DND-41 (cell line): ENCODE measurements at regions not wholly inside any gene's neighbourhood (a gene's known extent, or its start where the extent isn't known, plus 50 kb on each side); places are given as distances from the start of the nearest gene placed in this dataset.
"Not testable (repeated sequence)": the region's sequence is repeated elsewhere in the genome, so short reads cannot be mapped to it uniquely, and the experiment has no call there.

ENCODE experiments used
- ATAC-seq: fragments of 200-7000 bp; cut with Tn5 transposase; 3 replicates; pipeline ENCODE4 v1.9.1; 2021; ENCODE audit warnings: low read depth; ENCODE audit not compliant: insufficient read depth
- DNase-seq: peaks from one replicate; pipeline ENCODE4 v3.0.0-alpha.2; 2020
- H2AFZ ChIP-seq: 2 replicates; pipeline ENCODE4 v1.6.0; 2012; ENCODE audit warnings: low read depth, low read length
- H3K27ac ChIP-seq: 2 replicates; pipeline ENCODE4 v1.5.1; 2012; ENCODE audit warnings: low read length, inconsistent platforms
- H3K27me3 ChIP-seq: fragments of 200-600 bp; sonication (generic); 2 replicates; pipeline ENCODE4 v1.6.0; 2012; ENCODE audit warnings: low read length, mild to moderate bottlenecking, inconsistent platforms; ENCODE audit not compliant: insufficient read depth, poor library complexity
- H3K36me3 ChIP-seq: 2 replicates; pipeline ENCODE4 v1.5.1; 2012; ENCODE audit warnings: low read length, inconsistent platforms; ENCODE audit not compliant: insufficient read depth
- H3K4me1 ChIP-seq: 2 replicates; pipeline ENCODE4 v1.5.1; 2012; ENCODE audit warnings: mild to moderate bottlenecking, low read length; ENCODE audit not compliant: insufficient read depth
- H3K4me2 ChIP-seq: 2 replicates; pipeline ENCODE4 v1.6.0; 2012; ENCODE audit warnings: mild to moderate bottlenecking, moderate library complexity, low read length, inconsistent platforms; ENCODE audit not compliant: insufficient read depth
- H3K4me3 ChIP-seq, 2 experiments: fragments of 200-600 bp in 1 of 2; shearing (Covaris generic) in 1 of 2; 2 replicates each; pipeline ENCODE4 v1.5.1; 2012 to 2016; ENCODE audit warnings: inconsistent platforms in 2 of 2, low read length in 2 of 2, mild to moderate bottlenecking in 2 of 2, low read depth in 1 of 2, moderate library complexity in 1 of 2
- H3K79me2 ChIP-seq: 2 replicates; pipeline ENCODE4 v1.6.0; 2012; ENCODE audit warnings: low read length, inconsistent platforms; ENCODE audit not compliant: insufficient read depth
- H3K9ac ChIP-seq: 2 replicates; pipeline ENCODE4 v1.6.0; 2012; ENCODE audit warnings: low read depth, mild to moderate bottlenecking, inconsistent platforms, low read length, moderate library complexity
- H3K9me3 ChIP-seq: 2 replicates; pipeline ENCODE4 v1.5.1; 2012; ENCODE audit warnings: low read length, moderate library complexity, mild to moderate bottlenecking, inconsistent platforms; ENCODE audit not compliant: insufficient read depth, severe bottlenecking
- H4K20me1 ChIP-seq: 2 replicates; pipeline ENCODE4 v1.6.0; 2012; ENCODE audit warnings: low read length; ENCODE audit not compliant: insufficient read depth
- CTCF ChIP-seq: IDR thresholded peaks from 2 replicates; pipeline ENCODE4 v1.5.1; 2012; ENCODE audit warnings: borderline replicate concordance, low read length, moderate library complexity, mild to moderate bottlenecking; ENCODE audit not compliant: poor library complexity, severe bottlenecking; ENCODE audit errors: extremely low read depth
- EZH2 ChIP-seq: IDR thresholded peaks from 3 replicates; pipeline ENCODE4 v1.6.1; 2012; ENCODE audit warnings: borderline replicate concordance, low read depth, mild to moderate bottlenecking, moderate library complexity, low read length, inconsistent platforms; ENCODE audit not compliant: severe bottlenecking

- H3K9ac ChIP-seq, H3K27me3 ChIP-seq, H3K79me2 ChIP-seq, H3K4me3 ChIP-seq, ATAC-seq, H3K36me3 ChIP-seq, H3K9me3 ChIP-seq, H2AFZ ChIP-seq, H3K27ac ChIP-seq, H4K20me1 ChIP-seq, H3K4me1 ChIP-seq, DNase-seq, H3K4me2 ChIP-seq: not testable (repeated sequence)
Measured at GRCh38 chr14:105751291-105751751, 224.9 kb downstream of the TMEM121 start.

- H2AFZ ChIP-seq, H3K9me3 ChIP-seq, ATAC-seq, H4K20me1 ChIP-seq, H3K4me3 ChIP-seq, DNase-seq, H3K79me2 ChIP-seq, H3K9ac ChIP-seq, H3K36me3 ChIP-seq, H3K4me2 ChIP-seq, H3K27ac ChIP-seq, H3K4me1 ChIP-seq, H3K27me3 ChIP-seq: not testable (repeated sequence)
Measured at GRCh38 chr14:105752420-105752819, 226.0 kb downstream of the TMEM121 start.

- H4K20me1 ChIP-seq = 0 out of 2 replicates have a peak, but pooled peaks cover 4% of the 10 kb centered on the region
- no peak overlapping the region for H3K4me2 ChIP-seq
- no peak overlapping the region for H3K27ac ChIP-seq
- ATAC-seq = no peak
- H3K4me3 ChIP-seq = no peak overlapping the region
- no peaks in the 10 kb centered on the region for H3K36me3 ChIP-seq
- no peak overlapping the region for H3K9ac ChIP-seq
- no peaks in the 10 kb centered on the region for H3K79me2 ChIP-seq
- no peak for TF ChIP-seq EZH2
- TF ChIP-seq CTCF = no peak
- no peaks in the 10 kb centered on the region for H3K9me3 ChIP-seq
- no peaks in the 10 kb centered on the region for H3K27me3 ChIP-seq
- no peaks in the 10 kb centered on the region for H3K4me1 ChIP-seq
- H2AFZ ChIP-seq = no peak overlapping the region
- DNase-seq = no peak
Measured at GRCh38 chr14:105760691-105761344, 234.4 kb downstream of the TMEM121 start.

- not testable (repeated sequence) for H3K4me1 ChIP-seq, DNase-seq, H3K4me3 ChIP-seq, H3K4me2 ChIP-seq, H3K36me3 ChIP-seq, H3K9me3 ChIP-seq, H2AFZ ChIP-seq, H3K79me2 ChIP-seq, ATAC-seq, H3K27me3 ChIP-seq, H3K9ac ChIP-seq, H3K27ac ChIP-seq, H4K20me1 ChIP-seq
Measured at GRCh38 chr14:105761345-105761740, 235.0 kb downstream of the TMEM121 start.

GRCh38 chr14:105761842-105762241 lies 235.5 kb downstream of the TMEM121 start:
- Histone ChIP-seq H3K79me2 (no peaks in the 10 kb centered on the region), H3K9me3 (no peaks in the 10 kb centered on the region), H3K36me3 (no peaks in the 10 kb centered on the region), H3K9ac (no peak overlapping the region), H4K20me1 (peaks cover 7% of the 10 kb centered on the region; the same call in 1 of the 2 replicates), H3K4me3 (no peak overlapping the region), H2AFZ (no peak overlapping the region), H3K4me2 (no peak overlapping the region), H3K27me3 (no peaks in the 10 kb centered on the region), H3K4me1 (no peaks in the 10 kb centered on the region), H3K27ac (no peak overlapping the region)
- TF ChIP-seq EZH2 (no peak), CTCF (no peak)
- no peak for ATAC-seq
- no peak for DNase-seq

GRCh38 chr14:105762262-105762661 lies 235.9 kb downstream of the TMEM121 start:
- not testable (repeated sequence) for H3K27ac ChIP-seq, H4K20me1 ChIP-seq, DNase-seq, ATAC-seq, H3K4me1 ChIP-seq, H3K9me3 ChIP-seq, H3K9ac ChIP-seq, H3K4me2 ChIP-seq, H3K4me3 ChIP-seq, H3K27me3 ChIP-seq, H3K79me2 ChIP-seq, H3K36me3 ChIP-seq, H2AFZ ChIP-seq
